ENCODE measurements at regions not wholly inside any gene's neighbourhood (a gene's known extent, or its start where the extent isn't known, plus 50 kb on each side); places are given as distances from the start of the nearest gene placed in this dataset.

- DNase-seq (ENCODE audit: low spot score): no peak
- Mint-ChIP-seq H3K9me3 (ENCODE audit: unreplicated experiment) (no peaks in the 10 kb centered on the region), H3K36me3 (ENCODE audit: low read depth, unreplicated experiment) (no peaks in the 10 kb centered on the region), H3K4me3 (ENCODE audit: unreplicated experiment) (no peak overlapping the region), H3K4me1 (ENCODE audit: unreplicated experiment) (peaks cover 4% of the 10 kb centered on the region), H3K27me3 (ENCODE audit: unreplicated experiment) (no peaks in the 10 kb centered on the region), H3K27ac (ENCODE audit: unreplicated experiment) (no peak overlapping the region)
- no peak for TF ChIP-seq CTCF (IDR thresholded peaks at IDR 0.05; ENCODE audit: unreplicated experiment)
Observed at GRCh38 chr11:29538339-29539036, 478.3 kb downstream of the KCNA4 start.

- no peak for DNase-seq (ENCODE audit: low spot score)
- Mint-ChIP-seq H3K9me3 (ENCODE audit: unreplicated experiment) (no peaks in the 10 kb centered on the region), H3K27ac (ENCODE audit: unreplicated experiment) (no peak overlapping the region), H3K27me3 (ENCODE audit: unreplicated experiment) (no peaks in the 10 kb centered on the region), H3K36me3 (ENCODE audit: low read depth, unreplicated experiment) (no peaks in the 10 kb centered on the region), H3K4me3 (ENCODE audit: unreplicated experiment) (no peak overlapping the region), H3K4me1 (ENCODE audit: unreplicated experiment) (peaks cover 2% of the 10 kb centered on the region)
- TF ChIP-seq CTCF (IDR thresholded peaks at IDR 0.05; ENCODE audit: unreplicated experiment): no peak
Observed at GRCh38 chr11:29534836-29535235, 482.0 kb downstream of the KCNA4 start.

GRCh38 chr11:29530961-29531360, 485.9 kb downstream of the KCNA4 start:
- H3K4me3 Mint-ChIP-seq (ENCODE audit: unreplicated experiment): no peak overlapping the region
- H3K9me3 Mint-ChIP-seq (ENCODE audit: unreplicated experiment): peaks cover 6% of the 10 kb centered on the region
- DNase-seq (ENCODE audit: low spot score): no peak
- H3K27ac Mint-ChIP-seq (ENCODE audit: unreplicated experiment): no peak overlapping the region
- TF ChIP-seq CTCF (IDR thresholded peaks at IDR 0.05; ENCODE audit: unreplicated experiment): no peak
- H3K36me3 Mint-ChIP-seq (ENCODE audit: low read depth, unreplicated experiment): no peaks in the 10 kb centered on the region
- H3K27me3 Mint-ChIP-seq (ENCODE audit: unreplicated experiment): peaks cover 5% of the 10 kb centered on the region
- no peaks in the 10 kb centered on the region for H3K4me1 Mint-ChIP-seq (ENCODE audit: unreplicated experiment)

- H3K4me3 Mint-ChIP-seq (ENCODE audit: unreplicated experiment): no peak overlapping the region
- TF ChIP-seq CTCF (IDR thresholded peaks at IDR 0.05; ENCODE audit: unreplicated experiment): peak; percentile 36
- no peak for DNase-seq (ENCODE audit: low spot score)
- H3K4me1 Mint-ChIP-seq (ENCODE audit: unreplicated experiment): no peaks in the 10 kb centered on the region
- H3K9me3 Mint-ChIP-seq (ENCODE audit: unreplicated experiment): peaks cover 6% of the 10 kb centered on the region
- no peaks in the 10 kb centered on the region for H3K36me3 Mint-ChIP-seq (ENCODE audit: low read depth, unreplicated experiment)
- peaks cover 6% of the 10 kb centered on the region for H3K27me3 Mint-ChIP-seq (ENCODE audit: unreplicated experiment)
- H3K27ac Mint-ChIP-seq (ENCODE audit: unreplicated experiment): peak overlapping the region; percentile 38
Observed at GRCh38 chr11:29527391-29527936, 489.4 kb downstream of the KCNA4 start.

- no peak for DNase-seq (ENCODE audit: low spot score)
- no peak overlapping the region for H3K4me3 Mint-ChIP-seq (ENCODE audit: unreplicated experiment)
- H3K27ac Mint-ChIP-seq (ENCODE audit: unreplicated experiment): no peak overlapping the region
- H3K27me3 Mint-ChIP-seq (ENCODE audit: unreplicated experiment): peaks cover 4% of the 10 kb centered on the region
- H3K9me3 Mint-ChIP-seq (ENCODE audit: unreplicated experiment): peaks cover 4% of the 10 kb centered on the region
- H3K4me1 Mint-ChIP-seq (ENCODE audit: unreplicated experiment): no peaks in the 10 kb centered on the region
- H3K36me3 Mint-ChIP-seq (ENCODE audit: low read depth, unreplicated experiment): peaks cover 11% of the 10 kb centered on the region
- no peak for TF ChIP-seq CTCF (IDR thresholded peaks at IDR 0.05; ENCODE audit: unreplicated experiment)
Observed at GRCh38 chr11:29518389-29519174, 498.2 kb downstream of the KCNA4 start.

Data from endothelial cell (in vitro differentiated cells).